GM23338 (cell line): ENCODE measurements at regions not wholly inside any gene's neighbourhood (a gene's known extent, or its start where the extent isn't known, plus 50 kb on each side); places are given as distances from the start of the nearest gene placed in this dataset.

ENCODE experiments used
- CREB1 ChIP-seq: fragments of 250-450 bp; sonication (Bioruptor Pico); IDR thresholded peaks from 2 replicates; pipeline ENCODE4 v1.5.0; 2020; ENCODE audit warnings: low read depth, mild to moderate bottlenecking, moderate library complexity
- CTCF ChIP-seq, 2 experiments: fragments of 200-600 bp in 1 of 2; sonication (generic) in 1 of 2; conservative IDR thresholded peaks; 2 replicates each; pipeline versions ENCODE4 v1.5.1 to v1.6.1; 2016 to 2017; ENCODE audit warnings: antibody characterized with exemption in 2 of 2, low read depth in 2 of 2, mild to moderate bottlenecking in 2 of 2, moderate library complexity in 1 of 2
- EZH2 ChIP-seq: fragments of 200-600 bp; sonication (generic); IDR thresholded peaks from one replicate; pipeline ENCODE4 v1.8.0; 2017; ENCODE audit warnings: antibody characterized with exemption, mild to moderate bottlenecking, low read depth; ENCODE audit not compliant: unreplicated experiment
- EZH2phosphoT487 ChIP-seq: fragments of 200-600 bp; sonication (generic); IDR thresholded peaks from one replicate; pipeline ENCODE4 v1.8.1; 2018; ENCODE audit warnings: antibody characterized with exemption; ENCODE audit not compliant: unreplicated experiment
- JUNB ChIP-seq: IDR thresholded peaks from one replicate; pipeline ENCODE4 v1.6.1; 2016; ENCODE audit warnings: antibody characterized with exemption; ENCODE audit not compliant: unreplicated experiment
- POLR2AphosphoS5 ChIP-seq: IDR thresholded peaks from 2 replicates; pipeline ENCODE4 v1.6.1; 2016; ENCODE audit warnings: antibody characterized with exemption, low read depth
- STAT1 ChIP-seq: IDR thresholded peaks from one replicate; pipeline ENCODE4 v1.6.1; 2016; ENCODE audit warnings: antibody characterized with exemption; ENCODE audit not compliant: unreplicated experiment
- ZNF331 ChIP-seq: fragments of 250-450 bp; sonication (Bioruptor Pico); IDR thresholded peaks from 2 replicates; pipeline ENCODE4 v1.5.0; 2020; ENCODE audit warnings: low read depth, mild to moderate bottlenecking, moderate library complexity
- ZNF462 ChIP-seq: fragments of 250-450 bp; sonication (Bioruptor Pico); IDR thresholded peaks from 2 replicates; pipeline ENCODE4 v1.5.0; 2020; ENCODE audit warnings: mild to moderate bottlenecking, moderate library complexity
- TF ChIP-seq, protein P1 (sequence below): IDR thresholded peaks from 2 replicates; pipeline ENCODE4 v1.6.1; 2016; ENCODE audit warnings: antibody characterized with exemption
- TF ChIP-seq, protein P2 (sequence below): IDR thresholded peaks from one replicate; pipeline ENCODE4 v1.6.1; 2018; ENCODE audit warnings: antibody characterized with exemption; ENCODE audit not compliant: unreplicated experiment

DNA sequence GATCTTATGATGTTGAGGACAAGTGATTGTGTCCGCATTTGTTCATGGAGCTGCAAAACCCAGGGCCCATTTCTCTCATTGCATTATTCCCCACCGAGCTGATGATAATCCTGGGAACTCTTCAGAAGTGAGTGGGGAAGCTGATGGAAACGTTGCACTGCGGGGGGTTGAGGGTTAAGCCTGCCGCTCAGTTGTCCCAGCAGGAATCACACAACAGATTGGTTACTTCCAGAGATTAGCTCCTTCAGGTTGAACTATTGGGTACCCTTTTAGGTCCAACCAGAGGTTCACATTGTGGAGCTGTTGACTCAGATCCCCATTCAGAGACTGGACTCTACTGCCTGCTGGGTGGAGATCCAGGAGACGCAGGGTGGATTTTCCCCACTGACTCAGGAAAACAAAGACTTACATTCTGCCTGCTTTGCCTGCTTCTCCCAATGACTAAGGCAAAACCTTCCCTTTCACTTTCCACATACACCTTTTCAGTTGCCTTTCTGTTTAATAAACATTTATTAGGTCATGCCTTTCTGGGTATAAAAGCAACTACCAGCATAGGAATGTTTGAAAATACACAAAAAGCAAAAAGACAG is 286.4 kb downstream of the TXNL1 start:
- no peak for TF ChIP-seq CTCF (conservative IDR thresholded peaks at IDR 0.05; ENCODE audit: low read depth in 2 of 2)
- no peak for TF ChIP-seq POLR2AphosphoS5
- TF ChIP-seq, protein P1, sequence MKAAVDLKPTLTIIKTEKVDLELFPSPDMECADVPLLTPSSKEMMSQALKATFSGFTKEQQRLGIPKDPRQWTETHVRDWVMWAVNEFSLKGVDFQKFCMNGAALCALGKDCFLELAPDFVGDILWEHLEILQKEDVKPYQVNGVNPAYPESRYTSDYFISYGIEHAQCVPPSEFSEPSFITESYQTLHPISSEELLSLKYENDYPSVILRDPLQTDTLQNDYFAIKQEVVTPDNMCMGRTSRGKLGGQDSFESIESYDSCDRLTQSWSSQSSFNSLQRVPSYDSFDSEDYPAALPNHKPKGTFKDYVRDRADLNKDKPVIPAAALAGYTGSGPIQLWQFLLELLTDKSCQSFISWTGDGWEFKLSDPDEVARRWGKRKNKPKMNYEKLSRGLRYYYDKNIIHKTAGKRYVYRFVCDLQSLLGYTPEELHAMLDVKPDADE: no peak
- TF ChIP-seq EZH2: no peak
- no peak for TF ChIP-seq ZNF331
- TF ChIP-seq, protein P2, sequence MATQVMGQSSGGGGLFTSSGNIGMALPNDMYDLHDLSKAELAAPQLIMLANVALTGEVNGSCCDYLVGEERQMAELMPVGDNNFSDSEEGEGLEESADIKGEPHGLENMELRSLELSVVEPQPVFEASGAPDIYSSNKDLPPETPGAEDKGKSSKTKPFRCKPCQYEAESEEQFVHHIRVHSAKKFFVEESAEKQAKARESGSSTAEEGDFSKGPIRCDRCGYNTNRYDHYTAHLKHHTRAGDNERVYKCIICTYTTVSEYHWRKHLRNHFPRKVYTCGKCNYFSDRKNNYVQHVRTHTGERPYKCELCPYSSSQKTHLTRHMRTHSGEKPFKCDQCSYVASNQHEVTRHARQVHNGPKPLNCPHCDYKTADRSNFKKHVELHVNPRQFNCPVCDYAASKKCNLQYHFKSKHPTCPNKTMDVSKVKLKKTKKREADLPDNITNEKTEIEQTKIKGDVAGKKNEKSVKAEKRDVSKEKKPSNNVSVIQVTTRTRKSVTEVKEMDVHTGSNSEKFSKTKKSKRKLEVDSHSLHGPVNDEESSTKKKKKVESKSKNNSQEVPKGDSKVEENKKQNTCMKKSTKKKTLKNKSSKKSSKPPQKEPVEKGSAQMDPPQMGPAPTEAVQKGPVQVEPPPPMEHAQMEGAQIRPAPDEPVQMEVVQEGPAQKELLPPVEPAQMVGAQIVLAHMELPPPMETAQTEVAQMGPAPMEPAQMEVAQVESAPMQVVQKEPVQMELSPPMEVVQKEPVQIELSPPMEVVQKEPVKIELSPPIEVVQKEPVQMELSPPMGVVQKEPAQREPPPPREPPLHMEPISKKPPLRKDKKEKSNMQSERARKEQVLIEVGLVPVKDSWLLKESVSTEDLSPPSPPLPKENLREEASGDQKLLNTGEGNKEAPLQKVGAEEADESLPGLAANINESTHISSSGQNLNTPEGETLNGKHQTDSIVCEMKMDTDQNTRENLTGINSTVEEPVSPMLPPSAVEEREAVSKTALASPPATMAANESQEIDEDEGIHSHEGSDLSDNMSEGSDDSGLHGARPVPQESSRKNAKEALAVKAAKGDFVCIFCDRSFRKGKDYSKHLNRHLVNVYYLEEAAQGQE: no peak
- no peak for TF ChIP-seq CREB1
- no peak for TF ChIP-seq EZH2phosphoT487
- TF ChIP-seq STAT1: no peak
- TF ChIP-seq ZNF462 (CRISPR knock-in tag): no peak
- no peak for TF ChIP-seq JUNB
